ENCODE measurements at regions not wholly inside any gene's neighbourhood (a gene's known extent, or its start where the extent isn't known, plus 50 kb on each side); places are given as distances from the start of the nearest gene placed in this dataset.

DNA sequence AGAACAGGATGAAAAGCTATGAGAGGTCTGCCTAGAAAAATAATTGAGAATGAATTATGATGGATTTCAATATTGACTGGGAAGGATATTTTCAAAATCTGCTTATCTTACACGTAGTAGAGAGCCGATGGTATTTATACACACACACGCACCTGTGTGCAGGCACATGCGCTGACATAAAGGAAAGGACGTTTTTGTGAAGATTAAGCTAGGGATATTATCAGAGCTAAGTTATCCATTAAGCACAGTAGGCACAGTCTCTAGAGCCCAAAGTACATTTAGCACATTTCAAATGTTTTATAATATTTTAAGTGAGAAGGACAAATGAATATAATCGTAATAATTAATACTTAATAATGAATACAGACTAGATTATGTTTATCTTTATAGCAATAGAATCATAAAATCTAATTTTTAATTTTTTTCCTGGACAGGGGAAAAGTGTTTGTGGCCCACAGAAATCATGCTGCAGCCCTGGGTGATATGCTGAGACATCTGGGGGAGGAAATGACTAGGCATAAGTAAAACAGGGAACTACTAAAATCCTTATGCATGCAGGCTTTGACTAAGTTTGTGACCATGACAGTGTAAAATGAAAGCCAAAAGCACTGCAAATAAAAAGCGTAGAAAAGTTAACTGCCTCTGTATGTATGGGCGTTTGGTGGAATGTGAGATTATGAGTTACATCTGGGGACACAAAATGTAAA is 146.1 kb downstream of the KITLG start:
- TF ChIP-seq, protein P1, sequence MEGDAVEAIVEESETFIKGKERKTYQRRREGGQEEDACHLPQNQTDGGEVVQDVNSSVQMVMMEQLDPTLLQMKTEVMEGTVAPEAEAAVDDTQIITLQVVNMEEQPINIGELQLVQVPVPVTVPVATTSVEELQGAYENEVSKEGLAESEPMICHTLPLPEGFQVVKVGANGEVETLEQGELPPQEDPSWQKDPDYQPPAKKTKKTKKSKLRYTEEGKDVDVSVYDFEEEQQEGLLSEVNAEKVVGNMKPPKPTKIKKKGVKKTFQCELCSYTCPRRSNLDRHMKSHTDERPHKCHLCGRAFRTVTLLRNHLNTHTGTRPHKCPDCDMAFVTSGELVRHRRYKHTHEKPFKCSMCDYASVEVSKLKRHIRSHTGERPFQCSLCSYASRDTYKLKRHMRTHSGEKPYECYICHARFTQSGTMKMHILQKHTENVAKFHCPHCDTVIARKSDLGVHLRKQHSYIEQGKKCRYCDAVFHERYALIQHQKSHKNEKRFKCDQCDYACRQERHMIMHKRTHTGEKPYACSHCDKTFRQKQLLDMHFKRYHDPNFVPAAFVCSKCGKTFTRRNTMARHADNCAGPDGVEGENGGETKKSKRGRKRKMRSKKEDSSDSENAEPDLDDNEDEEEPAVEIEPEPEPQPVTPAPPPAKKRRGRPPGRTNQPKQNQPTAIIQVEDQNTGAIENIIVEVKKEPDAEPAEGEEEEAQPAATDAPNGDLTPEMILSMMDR (IDR thresholded peaks at IDR 0.05; ENCODE audit: extremely low read depth in 1 of 2, insufficient read depth in 1 of 2, low read depth in 1 of 2, low read length in 2 of 2), result no peak
- TF ChIP-seq, protein P2, sequence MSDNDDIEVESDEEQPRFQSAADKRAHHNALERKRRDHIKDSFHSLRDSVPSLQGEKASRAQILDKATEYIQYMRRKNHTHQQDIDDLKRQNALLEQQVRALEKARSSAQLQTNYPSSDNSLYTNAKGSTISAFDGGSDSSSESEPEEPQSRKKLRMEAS (IDR thresholded peaks at IDR 0.05; ENCODE audit: insufficient read depth, insufficient read length), result no peak

All from endothelial cell of umbilical vein (primary cell).